ENCODE measurements at regions not wholly inside any gene's neighbourhood (a gene's known extent, or its start where the extent isn't known, plus 50 kb on each side); places are given as distances from the start of the nearest gene placed in this dataset.
"Not testable (repeated sequence)": the region's sequence is repeated elsewhere in the genome, so short reads cannot be mapped to it uniquely, and the experiment has no call there.

DNA sequence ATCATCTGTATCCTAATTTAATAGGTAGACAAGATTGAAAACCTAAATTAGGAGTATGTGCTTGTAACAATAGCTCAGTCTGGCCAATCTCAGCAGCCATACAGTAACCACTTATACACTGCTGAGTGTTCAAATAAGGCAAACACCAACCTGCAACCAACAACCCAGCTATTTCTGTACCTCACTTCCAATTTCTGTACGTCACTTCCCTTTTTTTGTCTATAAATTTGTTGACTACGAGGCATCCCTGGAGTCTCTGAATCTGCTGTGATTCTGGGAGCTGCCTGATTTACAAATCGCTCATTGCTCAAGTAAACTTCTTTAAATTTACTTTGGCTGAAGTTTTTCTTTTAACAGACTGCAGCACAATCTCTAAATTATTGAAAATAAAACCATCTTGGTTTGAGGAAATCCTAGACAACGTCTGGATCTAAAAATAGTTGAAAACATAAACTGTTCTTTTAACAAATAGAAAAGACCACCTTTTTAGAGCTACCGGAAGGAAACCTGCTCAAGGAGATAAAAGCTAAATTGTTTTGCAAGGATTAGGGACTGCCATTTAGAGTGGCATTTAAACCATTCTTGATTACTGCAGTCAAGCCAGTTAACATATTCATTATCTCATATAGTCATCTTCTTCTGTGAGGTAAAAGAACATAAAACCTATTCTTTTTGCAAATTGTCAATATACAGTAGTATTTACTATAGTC, 778.1 kb downstream of the SH3BGRL start:
- no peaks in the 10 kb centered on the region for H3K27me3 Mint-ChIP-seq

DNA sequence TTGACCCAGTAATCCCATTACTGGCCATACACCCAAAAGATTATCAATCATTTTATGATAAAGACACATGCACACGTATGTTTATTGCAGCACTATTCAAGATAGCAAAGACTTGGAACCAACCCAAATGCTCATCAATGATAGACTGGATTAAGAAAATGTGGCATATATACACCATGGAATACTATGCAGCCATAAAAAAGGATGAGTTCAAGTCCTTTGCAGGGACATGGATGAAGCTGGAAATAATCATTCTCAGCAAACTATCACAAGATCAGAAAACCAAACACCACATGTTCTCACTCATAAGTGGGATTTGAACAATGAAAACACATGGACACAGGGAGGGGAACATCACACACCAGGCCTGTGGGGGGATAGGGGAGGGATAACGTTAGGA, 785.3 kb downstream of the SH3BGRL start:
- POLR2A ChIA-PET; H3K4me3 Mint-ChIP-seq; H3K36me3 Mint-ChIP-seq; ATAC-seq (ENCODE audit: low read depth); H3K27ac Mint-ChIP-seq; H3K4me1 Mint-ChIP-seq; H3K9me3 Mint-ChIP-seq; H3K27me3 Mint-ChIP-seq; DNase-seq: not testable (repeated sequence)

More for the DNA sequence above, 778.1 kb downstream of the SH3BGRL start:
- POLR2A ChIA-PET, result no interaction called here
- H3K4me1 Mint-ChIP-seq, result no peaks in the 10 kb centered on the region
- no peaks in the 10 kb centered on the region for H3K9me3 Mint-ChIP-seq
- H3K36me3 Mint-ChIP-seq, result no peaks in the 10 kb centered on the region
- ATAC-seq (ENCODE audit: low read depth) (no peak), DNase-seq (no peak)
- no peak overlapping the region for H3K4me3 Mint-ChIP-seq
- H3K27ac Mint-ChIP-seq, result no peak overlapping the region

DNA sequence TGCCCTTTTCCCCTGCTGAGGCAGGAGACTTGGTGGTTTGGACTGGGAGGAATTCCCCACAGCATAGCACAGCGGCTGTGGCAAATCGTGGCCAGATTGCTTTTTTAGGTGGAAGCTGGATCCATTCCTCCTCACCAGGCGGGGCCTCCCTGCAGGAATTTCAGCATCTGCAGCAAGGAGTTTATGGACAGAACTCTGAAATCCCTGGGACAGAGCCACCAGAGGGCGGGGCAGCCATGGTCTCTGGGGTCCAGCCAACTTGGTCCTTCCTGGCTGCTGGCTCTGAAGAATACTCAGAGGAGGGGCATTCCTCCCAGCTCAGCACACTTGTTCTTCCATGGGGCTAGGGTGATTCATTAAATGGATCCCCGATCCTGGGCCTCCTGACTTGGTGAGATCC, 794.3 kb downstream of the SH3BGRL start:
- Mint-ChIP-seq H3K27ac (no peak overlapping the region), H3K9me3 (peaks cover 5% of the 10 kb centered on the region), H3K4me3 (no peak overlapping the region), H3K27me3 (no peaks in the 10 kb centered on the region), H3K4me1 (no peaks in the 10 kb centered on the region), H3K36me3 (no peaks in the 10 kb centered on the region)
- ATAC-seq (ENCODE audit: low read depth) (no peak), DNase-seq (no peak)
- POLR2A ChIA-PET, result no interaction called here

DNA sequence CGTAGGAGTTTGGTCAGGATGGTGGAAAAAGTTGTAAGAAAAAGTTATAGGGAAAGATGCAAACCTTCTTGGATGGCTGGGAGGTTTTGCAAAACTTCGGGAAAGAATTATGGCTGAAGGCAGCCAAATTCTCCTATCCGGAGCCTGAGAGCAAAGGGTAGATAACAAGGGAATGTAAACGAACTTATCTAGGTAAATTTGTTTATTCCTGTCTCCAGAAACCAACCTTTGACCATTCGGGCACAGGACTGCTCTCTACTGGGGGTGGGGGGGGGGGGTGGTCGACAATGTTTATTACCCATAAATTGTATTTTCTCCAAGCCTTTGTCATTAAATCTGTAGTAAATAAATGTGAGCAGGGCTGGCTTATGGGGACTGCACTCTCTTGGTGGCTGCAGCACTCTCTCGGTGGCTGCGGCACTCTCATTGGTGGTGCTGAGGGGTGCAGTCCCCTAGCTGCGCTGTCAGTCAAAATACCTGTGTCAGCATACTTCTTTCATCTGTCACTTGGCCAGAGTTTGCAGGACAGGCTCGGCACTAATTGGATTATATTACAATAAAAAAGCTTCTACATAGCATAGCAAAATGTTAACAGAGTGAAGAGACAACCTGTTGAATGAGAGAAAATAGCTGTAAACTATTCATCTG, 827.8 kb downstream of the SH3BGRL start:
- no peak overlapping the region for H3K27ac Mint-ChIP-seq
- ATAC-seq (ENCODE audit: low read depth) (no peak), DNase-seq (no peak)
- no peak overlapping the region for H3K4me3 Mint-ChIP-seq
- no peaks in the 10 kb centered on the region for H3K27me3 Mint-ChIP-seq
- POLR2A ChIA-PET, result no interaction called here
- H3K9me3 Mint-ChIP-seq, result peaks cover 2% of the 10 kb centered on the region
- no peaks in the 10 kb centered on the region for H3K4me1 Mint-ChIP-seq
- no peaks in the 10 kb centered on the region for H3K36me3 Mint-ChIP-seq

DNA sequence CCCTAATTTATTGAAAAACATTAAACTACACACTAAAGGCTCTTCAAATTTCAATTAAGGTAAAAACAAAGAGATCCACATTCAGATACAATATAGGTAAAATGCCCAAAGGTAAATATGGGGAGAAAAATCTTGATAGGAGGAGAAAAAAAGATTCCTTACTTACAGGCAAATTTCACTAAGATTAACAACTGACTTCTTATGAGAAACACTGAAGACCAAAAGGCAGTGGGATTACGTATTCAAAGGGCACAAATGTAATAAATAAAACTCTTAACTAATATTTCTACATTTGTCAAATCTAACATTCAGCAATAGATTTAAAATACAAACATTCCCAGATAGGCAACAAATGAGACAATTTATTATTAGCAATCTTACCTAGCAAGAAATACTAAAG, 829.3 kb downstream of the SH3BGRL start:
- ATAC-seq (ENCODE audit: low read depth), result no peak
- Mint-ChIP-seq H3K27ac (no peak overlapping the region), H3K36me3 (no peaks in the 10 kb centered on the region), H3K9me3 (peaks cover 2% of the 10 kb centered on the region), H3K27me3 (no peaks in the 10 kb centered on the region), H3K4me1 (no peaks in the 10 kb centered on the region), H3K4me3 (no peak overlapping the region)
- no peak for DNase-seq
- POLR2A ChIA-PET, result no interaction called here

DNA sequence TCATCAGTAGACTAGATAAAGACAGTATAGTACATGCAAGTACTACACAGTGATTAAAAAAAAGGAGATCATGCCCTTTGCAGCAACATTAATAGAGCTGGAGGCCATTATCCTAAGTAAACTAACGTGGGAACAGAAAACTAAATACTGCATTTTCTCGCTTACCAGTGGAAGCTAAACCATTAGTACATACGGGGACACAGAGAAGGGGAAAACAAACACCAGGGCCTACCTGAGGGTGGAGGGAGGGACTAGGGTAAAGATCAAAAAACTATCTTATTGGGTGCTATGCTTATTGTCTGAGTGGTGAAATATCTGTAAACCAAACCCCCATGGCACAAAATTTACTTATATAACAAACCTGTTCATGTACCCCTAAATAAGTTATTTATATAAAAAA, 836.9 kb downstream of the SH3BGRL start:
- no peak for DNase-seq
- Mint-ChIP-seq H3K27me3 (no peaks in the 10 kb centered on the region), H3K9me3 (no peaks in the 10 kb centered on the region), H3K4me3 (no peak overlapping the region), H3K27ac (no peak overlapping the region), H3K4me1 (no peaks in the 10 kb centered on the region), H3K36me3 (no peaks in the 10 kb centered on the region)
- no peak for ATAC-seq (ENCODE audit: low read depth)
- POLR2A ChIA-PET, result no interaction called here

DNA sequence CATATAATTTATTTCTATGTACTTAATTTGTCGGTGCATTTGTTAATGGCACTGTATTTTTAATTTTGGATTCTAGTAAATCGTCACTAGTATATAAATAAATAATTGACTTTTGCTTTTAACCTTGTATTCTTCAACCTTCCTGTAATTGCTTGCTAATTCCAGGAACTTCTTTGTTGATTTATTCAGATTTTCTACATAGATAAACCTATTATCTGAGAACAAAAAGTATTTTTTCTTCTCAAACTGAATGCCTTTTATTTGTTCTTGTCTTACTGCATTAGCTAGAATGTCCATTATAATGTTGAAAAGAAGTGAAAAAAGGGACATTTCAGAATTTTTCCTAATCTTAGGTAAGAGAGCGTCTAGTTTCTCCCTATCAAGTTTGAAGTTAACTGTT, 839.1 kb downstream of the SH3BGRL start:
- H3K9me3 Mint-ChIP-seq, result no peaks in the 10 kb centered on the region
- no peak for DNase-seq
- H3K4me1 Mint-ChIP-seq, result no peaks in the 10 kb centered on the region

DNA sequence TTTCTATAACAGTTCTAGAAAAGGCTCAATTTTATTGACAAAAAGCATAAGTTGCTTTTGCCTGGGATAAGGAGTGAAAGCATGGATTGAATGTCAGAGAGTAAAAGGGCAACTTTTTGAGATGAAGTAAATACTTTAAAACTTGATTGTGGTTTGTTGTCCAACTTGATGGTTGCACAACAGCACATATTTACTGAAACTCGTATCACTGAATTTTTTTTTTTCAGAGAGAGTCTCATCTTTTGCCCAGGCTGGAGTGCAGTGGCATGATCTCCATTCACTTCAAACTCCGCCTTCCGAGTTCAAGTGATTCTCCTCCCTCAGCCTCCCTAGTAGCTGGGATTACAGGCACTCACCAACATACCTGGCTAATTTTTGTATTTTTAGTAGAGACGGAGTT, 856.8 kb downstream of the SH3BGRL start:
- Mint-ChIP-seq H3K4me3 (no peak overlapping the region), H3K9me3 (no peaks in the 10 kb centered on the region), H3K4me1 (no peaks in the 10 kb centered on the region), H3K27ac (no peak overlapping the region), H3K36me3 (no peaks in the 10 kb centered on the region), H3K27me3 (no peaks in the 10 kb centered on the region)
- DNase-seq (no peak), ATAC-seq (ENCODE audit: low read depth) (no peak)
- POLR2A ChIA-PET, result no interaction called here

More for the DNA sequence above, 839.1 kb downstream of the SH3BGRL start:
- ATAC-seq (ENCODE audit: low read depth), result no peak
- H3K36me3 Mint-ChIP-seq, result no peaks in the 10 kb centered on the region
- no peaks in the 10 kb centered on the region for H3K27me3 Mint-ChIP-seq
- no peak overlapping the region for H3K27ac Mint-ChIP-seq
- POLR2A ChIA-PET, result no interaction called here
- H3K4me3 Mint-ChIP-seq, result no peak overlapping the region

DNA sequence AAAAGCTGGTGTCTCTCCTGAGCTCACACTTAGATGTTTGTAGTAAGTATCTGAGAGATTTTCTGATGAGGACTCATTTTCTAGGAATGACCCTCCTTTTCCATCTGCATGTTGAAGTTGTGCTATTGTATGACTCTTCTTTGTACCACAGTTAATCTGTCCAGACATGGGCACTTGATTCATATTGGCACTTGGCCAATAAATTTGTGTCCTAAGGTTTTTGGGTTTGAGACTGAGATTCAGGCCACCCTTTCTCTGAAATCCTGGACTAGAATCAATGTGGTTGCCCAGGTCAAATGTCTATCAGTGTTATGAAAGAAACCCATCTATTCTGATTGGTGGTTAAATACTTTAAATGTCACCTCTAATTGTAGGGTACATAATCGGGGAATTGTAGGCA, 869.0 kb downstream of the SH3BGRL start:
- Mint-ChIP-seq H3K4me1 (no peaks in the 10 kb centered on the region), H3K27me3 (no peaks in the 10 kb centered on the region), H3K9me3 (no peaks in the 10 kb centered on the region), H3K27ac (no peak overlapping the region), H3K36me3 (no peaks in the 10 kb centered on the region), H3K4me3 (no peak overlapping the region)
- ATAC-seq (ENCODE audit: low read depth) (no peak), DNase-seq (no peak)
- POLR2A ChIA-PET, result no interaction called here

DNA sequence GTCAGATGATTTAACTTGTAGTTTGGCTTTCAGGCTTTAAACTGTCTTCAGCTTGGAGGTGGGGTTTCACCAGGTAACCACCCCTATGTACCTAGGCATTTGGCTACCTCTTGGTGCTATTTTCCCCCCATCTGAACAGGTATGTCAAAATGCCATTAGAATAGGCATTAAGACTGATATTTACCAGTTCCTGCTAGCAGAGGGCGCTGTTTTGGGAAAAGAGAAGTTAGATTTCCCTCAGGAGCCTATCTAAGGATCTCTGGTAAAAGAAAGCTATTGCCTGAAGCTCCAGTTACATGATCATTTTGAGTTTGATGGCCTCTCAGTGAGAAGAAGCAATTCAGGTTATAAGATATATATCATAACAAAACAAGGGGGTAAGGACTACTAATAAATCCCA, 879.1 kb downstream of the SH3BGRL start:
- ATAC-seq (ENCODE audit: low read depth) (no peak), DNase-seq (no peak)
- Mint-ChIP-seq H3K27me3 (no peaks in the 10 kb centered on the region), H3K27ac (no peak overlapping the region), H3K4me1 (no peaks in the 10 kb centered on the region), H3K36me3 (no peaks in the 10 kb centered on the region), H3K9me3 (peaks cover 1% of the 10 kb centered on the region), H3K4me3 (no peak overlapping the region)
- POLR2A ChIA-PET, result no interaction called here

DNA sequence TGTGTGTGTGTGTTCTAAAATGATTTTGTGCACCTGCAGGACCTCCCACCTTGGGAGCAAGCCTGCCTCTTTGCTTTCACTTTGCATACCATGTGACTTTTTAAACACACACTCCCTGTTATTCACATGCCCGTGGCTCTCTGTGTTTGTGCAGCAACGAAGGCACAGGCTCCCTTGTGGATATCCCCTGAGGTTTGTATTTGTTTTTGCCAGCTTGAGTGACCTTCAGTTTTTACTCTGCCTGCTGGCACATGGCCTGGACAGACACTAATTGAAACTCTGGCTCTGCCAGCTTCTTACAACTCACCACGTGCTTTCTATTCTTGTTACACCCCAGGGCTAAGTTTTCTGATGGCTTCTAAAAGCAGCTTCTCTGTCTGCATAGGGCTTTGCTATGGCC, 885.8 kb downstream of the SH3BGRL start:
- H3K4me1 Mint-ChIP-seq, result no peaks in the 10 kb centered on the region
- H3K9me3 Mint-ChIP-seq, result no peaks in the 10 kb centered on the region
- no peaks in the 10 kb centered on the region for H3K27me3 Mint-ChIP-seq
- POLR2A ChIA-PET, result no interaction called here
- H3K27ac Mint-ChIP-seq, result no peak overlapping the region
- no peaks in the 10 kb centered on the region for H3K36me3 Mint-ChIP-seq
- no peak for ATAC-seq (ENCODE audit: low read depth)
- H3K4me3 Mint-ChIP-seq, result no peak overlapping the region
- no peak for DNase-seq

DNA sequence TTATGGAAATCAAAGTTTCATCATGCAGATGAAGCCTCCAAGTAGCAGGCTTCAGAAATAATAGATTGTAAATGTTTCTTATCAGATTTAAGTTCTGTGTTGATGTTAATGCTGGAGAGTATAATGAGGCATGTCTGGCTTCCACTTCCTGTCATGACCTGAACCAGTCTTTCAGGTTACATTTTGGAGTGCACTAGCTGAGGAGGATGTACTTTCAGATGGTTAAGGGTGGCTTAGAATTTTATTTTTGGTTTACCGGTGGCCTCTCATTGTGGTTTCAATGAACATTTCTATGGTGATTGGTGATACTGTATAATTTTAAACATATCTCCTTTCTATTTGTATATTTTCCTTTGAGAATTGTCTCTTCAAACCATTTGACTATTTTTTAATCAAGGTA, 890.4 kb downstream of the SH3BGRL start:
- H3K9me3 Mint-ChIP-seq, result peaks cover 1% of the 10 kb centered on the region
- DNase-seq (no peak), ATAC-seq (ENCODE audit: low read depth) (no peak)
- H3K4me3 Mint-ChIP-seq, result no peak overlapping the region
- no peak overlapping the region for H3K27ac Mint-ChIP-seq
- POLR2A ChIA-PET, result no interaction called here
- H3K27me3 Mint-ChIP-seq, result no peaks in the 10 kb centered on the region
- no peaks in the 10 kb centered on the region for H3K4me1 Mint-ChIP-seq
- H3K36me3 Mint-ChIP-seq, result no peaks in the 10 kb centered on the region

DNA sequence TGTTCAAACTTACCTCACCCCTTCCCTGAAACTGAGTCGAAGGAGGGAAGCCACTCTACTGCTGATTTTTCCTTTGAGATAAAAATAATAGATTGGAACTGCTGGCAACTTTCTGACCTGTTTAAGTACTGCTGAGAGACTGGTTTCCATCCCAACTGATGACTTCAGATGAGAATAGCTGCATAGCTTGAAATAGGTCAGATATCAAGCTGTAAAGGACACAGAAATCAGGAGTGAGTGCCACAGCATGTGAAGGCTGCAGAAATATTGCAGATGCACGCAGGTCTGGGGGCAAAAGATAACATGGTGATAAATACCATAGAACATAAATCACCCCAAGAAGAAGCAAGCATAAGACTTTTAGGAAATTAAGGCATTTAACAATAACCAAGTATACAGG, 923.2 kb downstream of the SH3BGRL start:
- H3K27me3 Mint-ChIP-seq, result no peaks in the 10 kb centered on the region

DNA sequence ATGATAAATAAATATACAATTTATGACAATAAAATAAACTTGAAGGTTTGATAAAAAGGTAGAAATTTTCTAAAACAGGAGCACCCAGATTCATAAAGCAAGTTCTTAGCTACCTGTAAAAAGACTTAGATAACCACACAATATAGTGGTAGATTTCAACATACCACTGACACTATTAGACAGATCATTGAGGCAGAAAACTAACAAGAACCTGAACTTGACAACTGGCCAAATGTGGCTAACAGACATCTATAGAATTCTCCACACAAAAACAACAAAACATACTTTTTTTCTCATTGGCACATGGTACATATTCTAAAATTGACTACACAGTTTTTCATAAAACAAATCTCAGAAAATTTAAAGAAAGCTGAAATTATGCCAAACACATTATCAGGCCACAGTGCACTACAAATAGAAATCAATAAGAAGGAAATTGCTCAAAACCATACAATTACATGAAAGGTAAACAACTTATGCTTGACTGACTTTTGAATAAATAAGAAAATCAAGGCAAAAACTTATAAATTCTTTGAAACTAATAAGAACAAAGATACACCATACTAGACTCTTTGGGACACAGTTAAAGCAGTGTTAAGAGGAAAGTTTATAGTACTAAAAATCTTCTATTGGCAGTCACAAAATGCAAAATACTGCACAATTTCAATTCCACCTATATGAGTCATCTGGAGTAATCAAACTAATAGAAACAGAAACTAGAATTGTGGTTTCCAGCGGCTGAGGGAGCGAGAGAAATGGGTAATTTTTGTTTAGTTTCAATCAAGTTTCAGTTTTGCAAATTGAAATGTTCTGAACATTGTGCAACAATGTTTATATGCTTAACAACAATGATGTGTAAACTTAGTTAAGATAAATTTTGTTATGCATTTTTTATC, 925.6 kb downstream of the SH3BGRL start:
- ATAC-seq (ENCODE audit: low read depth) (peak; percentile 39), DNase-seq (no peak)
- Mint-ChIP-seq H3K4me3 (peak overlapping the region; percentile 25), H3K27me3 (no peaks in the 10 kb centered on the region), H3K4me1 (no peaks in the 10 kb centered on the region), H3K36me3 (no peaks in the 10 kb centered on the region), H3K9me3 (no peaks in the 10 kb centered on the region), H3K27ac (peak overlapping the region; percentile 12)
- POLR2A ChIA-PET, result no interaction called here

More for the DNA sequence above, 923.2 kb downstream of the SH3BGRL start:
- no peaks in the 10 kb centered on the region for H3K4me1 Mint-ChIP-seq
- POLR2A ChIA-PET, result no interaction called here
- no peak overlapping the region for H3K27ac Mint-ChIP-seq
- H3K9me3 Mint-ChIP-seq, result no peaks in the 10 kb centered on the region
- H3K36me3 Mint-ChIP-seq, result no peaks in the 10 kb centered on the region
- no peak for ATAC-seq (ENCODE audit: low read depth)
- no peak for DNase-seq
- no peak overlapping the region for H3K4me3 Mint-ChIP-seq
